Endodermal cell (in vitro differentiated cells): ENCODE measurements at regions not wholly inside any gene's neighbourhood (a gene's known extent, or its start where the extent isn't known, plus 50 kb on each side); places are given as distances from the start of the nearest gene placed in this dataset.

Experiments used
- DNase-seq: peaks from one replicate; pipeline ENCODE4 v3.0.0-alpha.2; 2017
- H3K27ac ChIP-seq: 2 replicates; pipeline ENCODE4 v1.5.1; 2013; ENCODE audit warnings: mild to moderate bottlenecking, low read depth, low read length, moderate library complexity
- H3K27me3 ChIP-seq: 2 replicates; pipeline ENCODE4 v1.6.1; 2013; ENCODE audit warnings: mild to moderate bottlenecking, low read length, moderate library complexity; ENCODE audit not compliant: insufficient read depth, control insufficient read depth, poor library complexity, severe bottlenecking
- H3K36me3 ChIP-seq: 2 replicates; pipeline ENCODE4 v1.7.0; 2013; ENCODE audit warnings: mild to moderate bottlenecking, low read length, moderate library complexity; ENCODE audit not compliant: control insufficient read depth, insufficient read depth
- H3K4me1 ChIP-seq: one replicate; pipeline ENCODE4 v1.7.0; 2013; ENCODE audit warnings: low read length; ENCODE audit not compliant: control insufficient read depth, insufficient read depth
- H3K4me3 ChIP-seq: 2 replicates; pipeline ENCODE4 v1.5.1; 2013; ENCODE audit warnings: mild to moderate bottlenecking, low read length, moderate library complexity
- H3K9ac ChIP-seq: 2 replicates; pipeline ENCODE4 v1.6.1; 2013; ENCODE audit warnings: mild to moderate bottlenecking, low read length, moderate library complexity; ENCODE audit not compliant: poor library complexity, severe bottlenecking; ENCODE audit errors: extremely low read depth
- H3K9me3 ChIP-seq: 2 replicates; pipeline ENCODE4 v1.6.1; 2013; ENCODE audit warnings: mild to moderate bottlenecking, low read length, moderate library complexity; ENCODE audit not compliant: control insufficient read depth
- H3K27ac Mint-ChIP-seq: 2 replicates; pipeline ENCODE4 v1.8.0; 2020; ENCODE audit warnings: mixed read lengths
- H3K27me3 Mint-ChIP-seq: 2 replicates; pipeline ENCODE4 v1.8.0; 2021; ENCODE audit warnings: mild to moderate bottlenecking, mixed read lengths; ENCODE audit not compliant: insufficient read depth
- H3K36me3 Mint-ChIP-seq: 2 replicates; pipeline ENCODE4 v1.8.0; 2020; ENCODE audit warnings: low read depth, mixed read lengths
- H3K4me1 Mint-ChIP-seq: 2 replicates; pipeline ENCODE4 v1.8.0; 2020; ENCODE audit warnings: mixed read lengths
- H3K4me3 Mint-ChIP-seq: 2 replicates; pipeline ENCODE4 v1.8.0; 2020; ENCODE audit warnings: mild to moderate bottlenecking, moderate library complexity, mixed read lengths
- H3K9me3 Mint-ChIP-seq: 2 replicates; pipeline ENCODE4 v1.8.0; 2020; ENCODE audit warnings: mild to moderate bottlenecking, mixed read lengths
- CTCF ChIP-seq: fragments of 200-600 bp; sonication (generic); conservative IDR thresholded peaks from 2 replicates; pipeline ENCODE4 v1.5.0; 2021; ENCODE audit warnings: antibody characterized with exemption, mild to moderate bottlenecking
- WGBS, 2 experiments: methylation state at CpG; one replicate each; pipeline versions ENCODE4 v1.1.5 to v1.1.7; 2013; ENCODE audit warnings: missing lambda C conversion rate in 2 of 2, mixed read lengths in 1 of 2; ENCODE audit not compliant: insufficient coverage in 1 of 2, insufficient read length in 1 of 2; 5-methylcytosine and 5-hydroxymethylcytosine counted together

GRCh38 chr3:102827386-102827785, 392.6 kb downstream of the ZPLD1 start:
- no peaks in the 10 kb centered on the region for H3K4me1 ChIP-seq
- Mint-ChIP-seq H3K27me3 (peaks cover 9% of the 10 kb centered on the region), H3K9me3 (peaks cover 7% of the 10 kb centered on the region), H3K27ac (no peak overlapping the region), H3K36me3 (no peaks in the 10 kb centered on the region), H3K4me3 (no peak overlapping the region), H3K4me1 (no peaks in the 10 kb centered on the region)
- no peaks in the 10 kb centered on the region for H3K27me3 ChIP-seq
- no peak overlapping the region for H3K9ac ChIP-seq
- no peak for DNase-seq
- no peaks in the 10 kb centered on the region for H3K9me3 ChIP-seq
- H3K36me3 ChIP-seq = no peaks in the 10 kb centered on the region
- H3K27ac ChIP-seq = no peak overlapping the region
- no peak for TF ChIP-seq CTCF
- no peak overlapping the region for H3K4me3 ChIP-seq

GRCh38 chr3:102830415-102830814, 395.6 kb downstream of the ZPLD1 start:
- H3K36me3 ChIP-seq = no peaks in the 10 kb centered on the region
- Mint-ChIP-seq H3K4me3 (no peak overlapping the region), H3K36me3 (no peaks in the 10 kb centered on the region), H3K27me3 (peaks cover 9% of the 10 kb centered on the region), H3K4me1 (no peaks in the 10 kb centered on the region), H3K9me3 (no peaks in the 10 kb centered on the region), H3K27ac (no peak overlapping the region)
- H3K27me3 ChIP-seq = no peaks in the 10 kb centered on the region
- no peaks in the 10 kb centered on the region for H3K9me3 ChIP-seq
- H3K4me1 ChIP-seq = no peaks in the 10 kb centered on the region
- H3K4me3 ChIP-seq = no peak overlapping the region
- H3K27ac ChIP-seq = no peak overlapping the region
- no peak overlapping the region for H3K9ac ChIP-seq
- no peak for TF ChIP-seq CTCF
- no peak for DNase-seq
- WGBS, 2 experiments = 95 to 100% methylated on average over 2 to 4 of the region's 4 CpGs

- H3K9ac ChIP-seq = no peak overlapping the region
- H3K36me3 ChIP-seq = no peaks in the 10 kb centered on the region
- no peak overlapping the region for H3K27ac Mint-ChIP-seq
- no peak overlapping the region for H3K4me3 Mint-ChIP-seq
- no peak for DNase-seq
- H3K27ac ChIP-seq = no peak overlapping the region
- H3K9me3 Mint-ChIP-seq = peaks cover 3% of the 10 kb centered on the region
- peaks cover under 1% of the 10 kb centered on the region for H3K36me3 Mint-ChIP-seq
- H3K4me3 ChIP-seq = no peak overlapping the region
- H3K4me1 Mint-ChIP-seq = peaks cover 2% of the 10 kb centered on the region
- no peaks in the 10 kb centered on the region for H3K4me1 ChIP-seq
- H3K27me3 ChIP-seq = no peaks in the 10 kb centered on the region
- H3K9me3 ChIP-seq = peaks cover 6% of the 10 kb centered on the region
- no peaks in the 10 kb centered on the region for H3K27me3 Mint-ChIP-seq
- TF ChIP-seq CTCF = no peak
- WGBS, 2 experiments = 83 to 94% methylated on average over 1 to 6 of the region's 6 CpGs
Measured at GRCh38 chr3:102841866-102842265, 407.1 kb downstream of the ZPLD1 start.
